WTC11 (cell line): ENCODE measurements at regions not wholly inside any gene's neighbourhood (a gene's known extent, or its start where the extent isn't known, plus 50 kb on each side); places are given as distances from the start of the nearest gene placed in this dataset.

Experiments
- ATAC-seq: fragments of 200-7000 bp; cut with Tn5 transposase; 2 replicates; pipeline ENCODE4 v1.10.0; 2021; ENCODE audit warnings: mild to moderate bottlenecking, moderate library complexity
- CTCF ChIA-PET: fragments of 300-600 bp; sonication (Branson Sonifier 250); formaldehyde crosslinking; loops from one replicate; lab custom pipeline; 2021; ENCODE audit warnings: antibody characterized with exemption; lab: Charles Lee
- POLR2A ChIA-PET: fragments of 350-600 bp; sonication (Branson Sonifier 250); formaldehyde crosslinking; loops from one replicate; lab custom pipeline; 2021; ENCODE audit warnings: antibody characterized with exemption; lab: Charles Lee
- DNase-seq: peaks from one replicate; pipeline ENCODE4 v3.0.0; 2021; ENCODE audit warnings: low spot score
- H3K27ac Mint-ChIP-seq: 2 replicates; pipeline ENCODE4 v1.8.0; 2021; ENCODE audit warnings: mixed read lengths
- H3K27me3 Mint-ChIP-seq: 2 replicates; pipeline ENCODE4 v1.8.0; 2021; ENCODE audit warnings: low read depth, mild to moderate bottlenecking, moderate library complexity, mixed read lengths
- H3K36me3 Mint-ChIP-seq: 2 replicates; pipeline ENCODE4 v1.8.0; 2021; ENCODE audit warnings: mixed read lengths
- H3K4me1 Mint-ChIP-seq: 2 replicates; pipeline ENCODE4 v1.8.0; 2022; ENCODE audit warnings: mixed read lengths
- H3K4me3 Mint-ChIP-seq: 2 replicates; pipeline ENCODE4 v1.8.0; 2021; ENCODE audit warnings: mild to moderate bottlenecking, moderate library complexity, mixed read lengths
- H3K9me3 Mint-ChIP-seq: 2 replicates; pipeline ENCODE4 v1.8.0; 2021; ENCODE audit warnings: mixed read lengths
- ATF2 ChIP-seq: sonication (generic); formaldehyde crosslinking; IDR thresholded peaks from 2 replicates; pipeline ENCODE4 v1.8.1; 2022; ENCODE audit warnings: low read depth, missing genetic modification reagents, borderline replicate concordance
- ATF3 ChIP-seq: sonication (generic); formaldehyde crosslinking; conservative IDR thresholded peaks from 2 replicates; pipeline ENCODE4 v1.8.1; 2022; ENCODE audit warnings: mild to moderate bottlenecking, missing genetic modification reagents
- CREM ChIP-seq: sonication (generic); formaldehyde crosslinking; IDR thresholded peaks from 2 replicates; pipeline ENCODE4 v1.8.1; 2022; ENCODE audit warnings: mild to moderate bottlenecking, missing genetic modification reagents, moderate library complexity
- E2F1 ChIP-seq: sonication (generic); formaldehyde crosslinking; IDR thresholded peaks from 2 replicates; pipeline ENCODE4 v1.8.0; 2022; ENCODE audit warnings: mild to moderate bottlenecking, missing genetic modification reagents
- ETV6 ChIP-seq: sonication (generic); formaldehyde crosslinking; IDR thresholded peaks from 2 replicates; pipeline ENCODE4 v1.8.1; 2022; ENCODE audit warnings: mild to moderate bottlenecking, missing genetic modification reagents
- FOXJ3 ChIP-seq: sonication (generic); formaldehyde crosslinking; IDR thresholded peaks from 2 replicates; pipeline ENCODE4 v1.9.0; 2021; ENCODE audit warnings: missing genetic modification reagents, mild to moderate bottlenecking, borderline replicate concordance
- FOXK1 ChIP-seq: sonication (generic); formaldehyde crosslinking; IDR thresholded peaks from 2 replicates; pipeline ENCODE4 v1.8.0; 2022; ENCODE audit warnings: mild to moderate bottlenecking, moderate library complexity, missing genetic modification reagents
- GABPB1 ChIP-seq: sonication (generic); formaldehyde crosslinking; IDR thresholded peaks from 2 replicates; pipeline ENCODE4 v1.8.1; 2023; ENCODE audit warnings: mild to moderate bottlenecking, missing genetic modification reagents
- GRHL2 ChIP-seq: fragments of 250-450 bp; sonication (Bioruptor Pico); IDR thresholded peaks from 2 replicates; pipeline ENCODE4 v1.8.0; 2022; ENCODE audit warnings: mild to moderate bottlenecking, moderate library complexity; ENCODE audit not compliant: insufficient replicate concordance, severe bottlenecking
- JUN ChIP-seq: sonication (generic); formaldehyde crosslinking; IDR thresholded peaks from 2 replicates; pipeline ENCODE4 v1.8.0; 2023; ENCODE audit warnings: mild to moderate bottlenecking, missing genetic modification reagents
- MXD4 ChIP-seq: fragments of 250-450 bp; sonication (Bioruptor Pico); IDR thresholded peaks from 2 replicates; pipeline ENCODE4 v1.8.0; 2021; ENCODE audit warnings: mild to moderate bottlenecking, moderate library complexity, borderline replicate concordance
- MYBL2 ChIP-seq: sonication (generic); formaldehyde crosslinking; IDR thresholded peaks from 2 replicates; pipeline ENCODE4 v1.8.1; 2023; ENCODE audit warnings: mild to moderate bottlenecking, moderate library complexity, missing genetic modification reagents
- NR1H2 ChIP-seq: sonication (generic); formaldehyde crosslinking; IDR thresholded peaks from 2 replicates; pipeline ENCODE4 v1.9.0; 2021; ENCODE audit warnings: mild to moderate bottlenecking, moderate library complexity, missing genetic modification reagents
- PRDM15 ChIP-seq: sonication (generic); formaldehyde crosslinking; IDR thresholded peaks from 2 replicates; pipeline ENCODE4 v1.8.0; 2022; ENCODE audit warnings: missing genetic modification reagents
- PRRX2 ChIP-seq: fragments of 250-450 bp; sonication (Bioruptor Pico); IDR thresholded peaks from 2 replicates; pipeline ENCODE4 v1.8.0; 2021; ENCODE audit warnings: mild to moderate bottlenecking
- RELA ChIP-seq: sonication (generic); formaldehyde crosslinking; IDR thresholded peaks from 2 replicates; pipeline ENCODE4 v1.8.1; 2022; ENCODE audit warnings: missing genetic modification reagents, mild to moderate bottlenecking, borderline replicate concordance
- SMAD3 ChIP-seq: sonication (generic); formaldehyde crosslinking; IDR thresholded peaks from 2 replicates; pipeline ENCODE4 v1.8.0; 2022; ENCODE audit warnings: missing genetic modification reagents, mild to moderate bottlenecking, borderline replicate concordance
- ZMAT4 ChIP-seq: fragments of 250-450 bp; sonication (Bioruptor Pico); IDR thresholded peaks from 2 replicates; pipeline ENCODE4 v1.9.0; 2021; ENCODE audit warnings: mild to moderate bottlenecking
- ZNF416 ChIP-seq: fragments of 250-450 bp; sonication (Bioruptor Pico); IDR thresholded peaks from 2 replicates; pipeline ENCODE4 v1.9.0; 2021; ENCODE audit warnings: mild to moderate bottlenecking, inconsistent platforms
- ZNF512 ChIP-seq: sonication (generic); formaldehyde crosslinking; IDR thresholded peaks from 2 replicates; pipeline ENCODE4 v1.8.1; 2022; ENCODE audit warnings: missing genetic modification reagents, borderline replicate concordance
- ZNF671 ChIP-seq: fragments of 250-450 bp; sonication (Bioruptor Pico); IDR thresholded peaks from 2 replicates; pipeline ENCODE4 v1.8.0; 2021; ENCODE audit warnings: mild to moderate bottlenecking
- ZSCAN18 ChIP-seq: fragments of 250-450 bp; sonication (Bioruptor Pico); IDR thresholded peaks from 2 replicates; pipeline ENCODE4 v2.1.2; 2022; ENCODE audit warnings: mild to moderate bottlenecking, moderate library complexity

- POLR2A ChIA-PET = interaction anchor here (0.6 kb wide), 1 partner anchor 113 kb away, joined by 5 read pairs; no protein-coding TSS in a partner anchor
- peaks cover 3% of the 10 kb centered on the region for H3K36me3 Mint-ChIP-seq
- CTCF ChIA-PET = no interaction called here
- no peak for DNase-seq
- H3K27ac Mint-ChIP-seq = no peak overlapping the region
- TF ChIP-seq SMAD3 (CRISPR knock-in tag) (no peak), ATF2 (CRISPR knock-in tag) (no peak), NR1H2 (CRISPR knock-in tag) (no peak), CREM (CRISPR knock-in tag) (no peak), FOXJ3 (CRISPR knock-in tag) (no peak), ZSCAN18 (CRISPR knock-in tag) (no peak), ETV6 (CRISPR knock-in tag) (no peak), MXD4 (CRISPR knock-in tag) (no peak), E2F1 (CRISPR knock-in tag) (no peak), PRDM15 (CRISPR knock-in tag) (no peak), ATF3 (CRISPR knock-in tag) (no peak), MYBL2 (no peak), ZNF512 (no peak), ZMAT4 (CRISPR knock-in tag) (no peak)
- TF ChIP-seq, all 79 proteins: peak for 0
- Mint-ChIP-seq H3K27me3 (no peaks in the 10 kb centered on the region), H3K9me3 (peaks cover 16% of the 10 kb centered on the region; the same call in 1 of the 2 replicates), H3K4me3 (no peak overlapping the region), H3K4me1 (0 out of 2 replicates have a peak, but pooled peaks cover 4% of the 10 kb centered on the region)
- no peak for ATAC-seq
These were observed 342.7 kb upstream of the CHAC2 start for GRCh38 chr2:53424902-53425301.

GRCh38 chr2:53423465-53423864 lies 344.1 kb upstream of the CHAC2 start:
- POLR2A ChIA-PET = no interaction called here
- no peak for DNase-seq
- ATAC-seq = no peak; the same call in 1 of the 2 replicates
- H3K36me3 Mint-ChIP-seq = peaks cover 3% of the 10 kb centered on the region
- CTCF ChIA-PET = interaction anchor here (1.0 to 1.7 kb wide), 11 partner anchors 11 to 602 kb away, joined by 3 to 7 read pairs (median 4); no protein-coding TSS in a partner anchor
- H3K4me1 Mint-ChIP-seq = 0 out of 2 replicates have a peak, but pooled peaks cover 4% of the 10 kb centered on the region
- peaks cover 17% of the 10 kb centered on the region; the same call in 1 of the 2 replicates for H3K9me3 Mint-ChIP-seq
- no peak overlapping the region for H3K27ac Mint-ChIP-seq
- no peaks in the 10 kb centered on the region for H3K27me3 Mint-ChIP-seq
- no peak overlapping the region for H3K4me3 Mint-ChIP-seq
- no peak for TF ChIP-seq CREM (CRISPR knock-in tag)
- TF ChIP-seq ATF3 (CRISPR knock-in tag) = no peak
- TF ChIP-seq GABPB1 (CRISPR knock-in tag) = no peak
- no peak for TF ChIP-seq ZNF416 (CRISPR knock-in tag)
- no peak for TF ChIP-seq FOXK1 (CRISPR knock-in tag)
- no peak for TF ChIP-seq GRHL2
- TF ChIP-seq RELA (CRISPR knock-in tag) = no peak
- TF ChIP-seq ETV6 (CRISPR knock-in tag) = no peak
- no peak for TF ChIP-seq NR1H2 (CRISPR knock-in tag)
- TF ChIP-seq ZNF671 (CRISPR knock-in tag) = no peak
- no peak for TF ChIP-seq JUN (CRISPR knock-in tag)
- TF ChIP-seq PRRX2 (CRISPR knock-in tag) = no peak
